ENCODE measurements at regions not wholly inside any gene's neighbourhood (a gene's known extent, or its start where the extent isn't known, plus 50 kb on each side); places are given as distances from the start of the nearest gene placed in this dataset.

DNA sequence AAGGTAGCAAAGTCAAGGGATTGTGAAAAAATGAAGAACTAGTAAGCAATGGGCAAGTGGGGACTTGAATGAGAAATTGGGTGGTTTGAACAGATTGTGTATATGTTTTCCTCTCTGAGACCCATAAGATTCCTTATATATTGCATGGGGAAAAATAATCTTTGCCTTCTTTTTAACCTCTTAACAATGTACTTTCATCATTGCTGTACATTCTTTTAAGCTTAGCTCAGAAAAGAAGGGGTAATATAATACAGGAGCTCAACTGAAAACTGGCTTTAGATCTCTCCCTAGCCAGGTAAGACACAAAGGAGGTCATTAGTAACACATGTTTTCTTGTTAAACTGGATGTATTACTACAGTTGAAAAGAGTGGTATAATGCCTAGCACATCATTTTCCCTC, 287.2 kb downstream of the RNF144B start:
- DNase-seq, result no peak

DNA sequence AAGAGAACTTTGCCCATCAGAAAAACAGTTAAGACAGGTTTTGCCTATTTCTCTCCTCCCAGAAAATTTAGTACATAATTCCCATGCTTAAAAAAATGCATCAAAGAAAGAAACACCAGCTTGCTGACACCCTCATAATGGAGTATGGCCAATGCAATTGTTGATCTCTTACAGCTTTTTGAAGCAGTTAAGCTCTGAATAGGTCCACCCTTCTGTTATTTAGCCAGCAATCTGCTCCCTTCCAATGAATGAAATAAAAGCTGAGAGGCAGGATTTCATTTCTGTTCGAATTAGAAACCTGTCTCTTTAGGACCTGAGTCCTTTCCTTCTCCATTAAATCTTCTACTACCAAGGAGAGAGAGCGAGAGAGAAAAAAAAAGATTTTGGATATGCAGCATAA, 288.7 kb downstream of the RNF144B start:
- DNase-seq, result no peak

DNA sequence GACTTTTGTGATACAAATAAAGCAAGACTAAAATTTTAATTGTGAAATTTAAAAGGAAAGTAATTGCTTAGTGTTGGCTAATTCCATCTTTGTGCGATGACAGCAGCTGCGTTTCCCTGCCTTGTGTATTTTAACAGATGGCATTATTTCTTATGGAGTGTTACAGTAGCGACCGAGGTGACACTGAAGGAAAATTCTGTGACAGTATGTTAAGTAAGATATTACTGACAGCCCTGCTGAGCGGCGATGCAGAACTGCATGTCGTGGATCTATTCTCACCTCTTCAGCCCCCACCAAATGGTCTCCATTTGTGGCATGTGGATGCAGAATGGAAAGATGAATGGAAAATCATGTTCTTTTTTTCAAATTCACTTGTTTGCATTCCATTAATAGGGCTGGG, 289.4 kb downstream of the RNF144B start:
- no peak for DNase-seq

DNA sequence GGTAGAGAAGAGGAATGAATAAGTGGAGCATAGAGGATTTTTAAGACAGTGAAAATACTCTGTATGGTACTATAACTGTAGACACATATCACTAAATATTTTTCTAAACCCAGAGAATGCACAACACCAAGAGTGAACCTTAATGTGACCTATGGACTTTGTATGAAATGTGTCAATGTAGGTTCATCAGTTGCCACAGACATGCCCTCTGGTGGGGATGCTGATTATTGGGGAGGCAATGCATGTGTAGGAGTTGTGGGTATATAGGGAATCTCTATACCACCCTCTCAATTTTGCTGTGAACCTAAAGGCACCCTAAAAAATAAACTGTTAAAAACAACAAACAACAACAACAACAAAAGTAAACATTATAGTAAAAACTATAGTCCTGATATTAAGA, 293.7 kb downstream of the RNF144B start:
- DNase-seq, result peak; percentile 24

DNA sequence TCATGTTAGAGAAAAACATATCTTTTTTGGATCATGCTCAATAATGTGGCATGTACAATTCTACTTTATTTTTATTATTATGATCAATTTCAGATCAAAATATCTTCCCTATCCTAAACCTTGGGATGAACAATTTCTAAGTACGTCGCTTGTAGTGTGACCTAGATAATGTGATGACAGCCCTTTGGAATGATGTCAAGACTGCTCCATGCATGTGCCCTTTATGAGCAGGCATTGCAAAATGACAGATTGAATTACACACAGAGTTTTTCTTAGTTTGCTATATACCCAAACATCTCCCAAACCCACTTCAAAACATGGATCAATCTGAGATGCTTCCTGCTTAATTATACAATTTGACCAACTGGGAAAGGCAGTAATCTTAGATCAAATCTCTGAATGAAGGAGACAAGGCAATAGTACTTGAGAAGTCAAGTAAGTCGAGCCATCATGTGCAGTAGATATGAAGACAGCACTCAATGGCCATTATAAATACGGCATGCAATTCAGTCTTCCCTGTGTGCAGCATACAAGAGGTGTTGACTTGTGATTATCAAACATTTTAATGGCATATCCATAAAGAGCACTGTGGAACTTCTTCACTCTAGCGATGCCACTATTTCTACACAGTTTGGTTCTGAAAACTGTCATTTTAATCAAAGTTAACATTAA, 294.8 kb downstream of the RNF144B start:
- no peak for DNase-seq

DNA sequence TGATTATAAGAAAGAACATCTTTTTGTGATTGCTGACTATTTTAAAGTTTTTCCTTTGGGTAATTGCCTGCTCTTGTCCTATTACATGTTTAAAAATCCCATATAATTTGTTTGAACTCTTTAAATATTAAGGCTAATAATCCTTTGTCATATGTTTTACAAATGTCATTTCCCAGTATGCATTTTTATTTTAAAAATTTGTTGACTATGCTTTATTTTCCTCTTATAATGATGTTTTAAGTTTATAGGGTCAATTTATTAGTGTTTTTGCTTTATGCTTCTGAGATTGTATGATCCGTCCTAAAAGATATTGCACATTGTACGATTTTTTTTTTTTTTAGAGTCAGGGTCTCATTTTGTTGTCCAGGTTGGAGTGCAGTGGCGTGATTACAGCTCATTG, 297.2 kb downstream of the RNF144B start:
- DNase-seq, result no peak

DNA sequence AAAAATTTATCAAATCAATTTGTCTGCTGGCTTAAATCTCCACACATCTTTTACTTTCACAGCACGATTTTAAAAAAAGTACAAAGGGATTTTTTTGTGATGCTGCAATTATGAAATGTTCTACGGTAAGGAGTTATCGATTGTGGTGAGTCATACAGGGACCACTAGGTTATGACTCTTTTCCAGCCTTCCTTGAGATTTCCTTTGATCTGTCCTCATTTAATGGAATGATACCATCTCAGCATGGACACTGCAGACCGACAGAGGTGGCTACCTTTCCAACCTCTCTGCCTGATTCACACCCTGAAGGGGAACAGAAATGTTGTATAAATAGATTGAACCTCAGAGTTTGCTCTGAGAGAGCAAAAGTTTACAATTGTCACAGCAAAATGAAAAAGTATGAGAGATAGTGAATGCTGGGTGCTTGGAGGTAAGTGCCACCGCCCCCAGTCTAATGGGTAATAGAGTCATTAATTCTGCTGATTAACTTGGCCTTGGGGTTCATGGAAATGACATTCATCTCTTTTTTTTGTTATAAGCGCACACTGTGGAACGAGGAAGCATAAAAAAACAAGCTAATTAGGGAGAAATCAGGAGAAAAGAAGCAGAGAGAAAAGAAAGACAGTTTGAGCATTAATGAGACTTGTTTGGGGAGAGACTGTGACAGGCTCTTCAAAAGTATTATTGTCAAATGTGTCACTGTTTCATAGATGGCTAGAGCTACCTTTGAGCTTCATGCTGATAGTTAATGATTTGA, 306.0 kb downstream of the RNF144B start:
- no peak for DNase-seq

DNA sequence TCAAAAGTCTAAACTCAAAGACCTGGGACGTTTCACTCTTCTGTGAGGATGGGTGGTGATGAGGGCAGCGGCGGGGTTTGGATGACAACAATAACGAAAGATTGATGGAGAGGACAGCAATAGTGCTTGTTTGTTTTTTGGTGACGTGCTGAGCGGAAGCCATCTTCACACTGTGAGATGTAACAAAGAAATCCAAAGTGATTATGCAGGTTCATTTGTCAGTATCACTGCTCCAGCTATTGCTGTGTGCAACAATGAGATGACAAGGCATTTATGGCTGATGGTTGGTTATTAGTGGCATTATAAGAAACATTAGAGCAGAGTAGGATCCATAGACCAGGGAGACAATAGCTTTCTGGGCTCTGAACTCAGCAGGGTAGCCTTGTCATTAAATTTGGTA, 306.7 kb downstream of the RNF144B start:
- no peak for DNase-seq

DNA sequence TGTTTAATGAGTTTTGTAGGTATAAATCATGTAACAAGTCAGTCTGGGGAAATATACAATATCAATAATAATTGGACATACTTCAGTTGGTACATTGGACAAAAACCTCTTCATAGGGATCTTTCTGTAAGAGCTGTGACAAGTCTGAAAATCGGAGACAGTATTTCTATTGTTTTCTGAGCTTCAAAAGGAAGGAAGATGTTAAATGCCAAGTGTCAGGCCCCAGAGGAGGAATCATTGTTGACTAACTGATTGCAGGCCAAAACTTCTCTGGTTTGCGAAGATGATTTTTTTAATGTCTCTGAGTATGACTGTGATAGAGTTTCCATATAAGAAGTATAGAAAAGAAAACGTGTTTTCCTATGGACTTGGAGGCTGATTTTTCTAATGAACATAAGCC, 316.4 kb downstream of the RNF144B start:
- no peak for DNase-seq

DNA sequence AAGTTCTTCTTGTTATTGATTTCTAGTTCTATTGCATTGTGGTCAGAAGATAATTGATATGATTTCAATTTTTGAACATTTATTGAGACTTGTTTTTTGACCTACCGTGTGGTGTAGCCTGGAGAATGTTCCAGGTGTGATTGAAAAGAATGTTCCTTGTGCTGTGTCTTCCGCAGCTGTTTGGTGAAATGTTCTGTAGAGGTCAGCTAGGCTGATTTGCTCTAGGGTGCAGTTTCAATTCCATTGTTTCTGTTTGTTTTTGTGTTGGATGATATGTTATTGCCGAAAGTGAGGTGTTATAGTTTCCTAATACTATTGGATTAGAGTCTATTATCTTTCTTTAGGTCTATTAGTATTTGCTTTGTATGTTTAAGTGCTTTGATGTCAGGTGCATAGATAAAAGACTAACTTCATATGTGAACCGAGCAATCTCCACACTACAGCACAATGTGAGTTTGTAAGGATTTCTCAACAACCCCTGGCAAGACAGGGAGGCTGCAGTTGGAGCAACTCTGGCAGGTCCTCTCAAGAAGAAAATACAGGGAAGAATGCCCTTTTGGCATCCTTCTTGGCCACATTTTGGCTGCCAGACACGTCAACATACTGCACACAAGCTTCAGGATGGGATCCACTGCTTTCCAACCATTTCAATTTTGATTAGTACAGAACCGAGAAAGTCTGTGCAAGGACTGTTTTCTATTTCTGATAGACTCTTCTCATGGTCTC, 320.7 kb downstream of the RNF144B start:
- DNase-seq, result no peak

DNA sequence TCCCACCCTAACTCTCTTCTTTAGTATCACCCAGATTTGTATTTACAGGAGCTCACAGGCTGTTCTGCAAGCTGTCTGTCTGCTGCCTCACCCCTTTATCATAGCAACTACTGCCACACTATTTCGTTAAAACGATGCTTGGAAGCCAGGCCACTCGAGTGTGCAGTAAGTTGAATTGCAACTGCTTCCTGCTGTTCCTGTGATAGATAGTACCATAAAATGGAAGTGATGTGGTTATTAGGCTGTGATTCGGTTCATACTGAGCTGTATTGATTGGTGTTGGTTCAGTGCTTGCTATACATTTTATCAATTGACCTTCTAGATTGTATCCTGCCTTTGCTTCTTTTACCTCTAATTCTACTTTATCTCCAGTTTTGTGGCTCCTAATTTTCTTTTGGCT, 325.4 kb downstream of the RNF144B start:
- DNase-seq, result no peak

DNA sequence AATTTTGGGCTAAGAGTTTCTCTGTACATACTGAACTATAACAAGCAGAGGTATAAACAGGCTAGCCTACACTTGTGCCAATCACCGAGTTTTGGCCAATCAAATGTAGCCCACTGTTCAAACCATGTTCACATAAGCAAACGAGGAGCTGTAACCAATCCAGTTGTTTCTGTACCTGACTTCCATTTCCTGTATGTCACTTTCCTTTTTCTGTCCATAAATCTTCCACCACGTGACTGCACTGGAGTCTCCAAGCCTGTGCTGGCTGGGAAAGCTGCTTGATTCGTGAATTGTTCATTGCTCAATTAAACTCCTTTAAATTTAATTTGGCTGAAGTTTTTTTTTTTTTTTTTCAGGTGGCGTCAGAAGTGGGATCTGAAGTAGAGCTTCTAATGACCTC, 332.9 kb downstream of the RNF144B start:
- no peak for DNase-seq

DNA sequence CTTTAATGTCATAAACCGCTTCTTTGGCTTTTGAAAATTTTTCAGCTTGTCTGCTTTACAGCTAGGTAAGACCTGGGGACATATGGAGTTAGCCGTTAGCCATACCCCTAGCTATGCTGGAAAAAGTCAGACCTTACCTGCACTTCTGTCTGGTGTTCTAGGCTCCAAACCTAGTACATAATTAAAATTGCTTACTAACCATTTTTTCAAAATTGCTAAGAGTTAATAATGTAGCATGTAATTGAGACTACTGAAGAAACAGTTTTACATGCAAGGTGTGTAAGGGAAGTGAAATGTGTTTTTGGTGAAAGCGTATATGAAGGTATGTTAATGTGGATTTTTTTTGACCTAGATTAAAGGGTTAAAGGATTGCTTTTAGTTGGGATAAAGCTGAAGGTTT, 336.9 kb downstream of the RNF144B start:
- no peak for DNase-seq

DNA sequence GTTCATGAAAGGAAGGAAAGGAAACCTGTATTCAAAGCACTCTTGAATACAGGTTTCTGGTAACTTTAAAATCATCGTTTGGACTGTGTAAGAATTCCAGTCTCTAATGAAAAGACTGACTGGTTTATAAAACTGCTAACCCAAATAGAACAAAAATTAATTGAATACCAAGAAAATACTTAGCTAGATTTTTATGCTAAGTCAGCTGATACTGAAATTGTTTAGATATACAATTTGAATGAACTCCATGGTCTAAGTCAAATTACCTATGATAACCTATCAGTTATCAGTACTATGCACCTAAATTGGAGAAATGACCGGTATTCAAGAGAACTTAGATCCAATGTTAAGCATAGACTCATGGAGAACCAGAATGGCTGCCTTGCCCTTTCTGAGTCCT, 338.3 kb downstream of the RNF144B start:
- no peak for DNase-seq

DNA sequence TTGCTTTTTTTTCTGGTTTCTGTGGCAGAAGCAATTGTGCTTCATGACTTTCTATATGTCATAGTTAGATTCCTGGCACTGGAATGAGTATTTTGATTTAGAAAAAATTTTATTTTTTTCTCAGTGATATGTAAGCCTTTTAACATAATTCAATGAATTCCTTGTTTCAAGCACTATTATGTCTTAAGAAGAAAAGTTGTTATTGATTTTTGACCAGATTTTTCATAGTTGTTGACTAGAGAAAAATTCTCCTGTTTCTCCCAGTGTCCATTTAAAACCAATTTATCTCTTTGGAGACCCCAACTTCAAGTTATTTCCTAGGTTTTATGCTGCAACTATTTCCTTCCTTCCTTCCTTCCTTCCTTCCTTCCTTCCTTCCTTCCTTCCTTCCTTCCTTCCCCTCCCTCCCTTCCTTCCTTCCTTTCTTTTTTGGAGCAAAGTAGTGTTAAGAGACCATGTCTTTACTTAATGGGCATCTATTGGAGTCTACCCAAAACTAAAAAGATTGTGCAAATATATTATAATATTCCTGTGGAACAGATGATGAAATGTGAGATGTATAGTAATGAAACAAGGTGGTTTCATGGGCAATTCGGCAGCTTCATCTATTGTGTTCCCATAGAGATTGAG, 346.9 kb downstream of the RNF144B start:
- DNase-seq, result no peak

DNA sequence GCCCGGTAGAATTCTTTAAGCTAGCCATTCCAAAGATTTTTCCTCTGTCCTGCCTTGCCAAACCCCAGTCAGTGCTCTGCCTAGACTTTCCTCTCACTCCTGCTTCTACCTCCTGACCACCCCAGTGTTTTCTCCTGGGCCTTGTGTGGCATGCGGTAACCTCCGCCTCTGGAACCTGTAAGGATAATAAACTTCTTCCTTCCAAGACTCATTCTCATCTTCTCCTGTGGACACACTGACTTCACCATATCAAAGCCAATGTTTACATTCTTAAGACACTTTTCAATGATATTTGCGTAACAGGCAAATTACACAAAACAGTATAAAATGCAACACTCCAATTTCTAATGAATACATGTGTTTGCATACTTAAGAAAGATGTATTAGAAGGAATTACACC, 354.6 kb downstream of the RNF144B start:
- DNase-seq, result no peak

DNA sequence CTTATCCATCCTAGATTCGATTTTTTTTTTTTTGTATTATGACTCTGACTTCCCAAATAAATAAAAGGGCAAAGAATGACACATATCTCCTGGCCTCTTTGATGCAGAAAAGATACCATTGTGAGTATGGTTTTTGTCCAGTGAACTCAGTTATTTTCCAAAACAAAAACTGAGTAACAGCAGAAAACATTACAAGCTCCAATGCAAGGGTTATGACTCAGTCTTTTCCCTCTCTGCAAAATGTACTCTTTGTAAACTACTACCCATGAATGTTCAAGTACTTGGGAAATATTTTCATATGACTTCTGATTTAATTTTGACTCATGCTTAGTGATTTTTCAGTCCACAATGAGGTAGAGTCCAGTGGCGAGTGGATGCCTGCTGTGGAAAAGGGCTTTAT, 355.3 kb downstream of the RNF144B start:
- DNase-seq, result no peak

DNA sequence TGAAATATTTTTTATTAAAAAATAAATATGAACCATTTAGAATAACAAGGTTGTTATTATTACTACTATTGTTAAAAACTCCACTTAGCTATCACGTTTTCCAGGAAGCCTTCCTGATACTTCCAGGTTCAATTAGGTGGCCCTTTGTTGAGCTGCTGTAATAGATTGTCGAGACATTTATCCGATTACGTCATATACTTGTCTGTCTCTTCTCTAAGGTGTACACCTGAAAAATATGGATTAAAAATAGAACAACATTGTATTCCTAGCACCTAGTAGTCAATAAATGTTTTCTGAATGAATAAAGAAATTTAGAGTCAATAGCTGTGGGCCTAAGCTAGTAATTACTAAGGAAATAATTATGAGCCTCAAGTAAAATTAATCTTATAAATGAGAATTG, 359.6 kb downstream of the RNF144B start:
- no peak for DNase-seq

DNA sequence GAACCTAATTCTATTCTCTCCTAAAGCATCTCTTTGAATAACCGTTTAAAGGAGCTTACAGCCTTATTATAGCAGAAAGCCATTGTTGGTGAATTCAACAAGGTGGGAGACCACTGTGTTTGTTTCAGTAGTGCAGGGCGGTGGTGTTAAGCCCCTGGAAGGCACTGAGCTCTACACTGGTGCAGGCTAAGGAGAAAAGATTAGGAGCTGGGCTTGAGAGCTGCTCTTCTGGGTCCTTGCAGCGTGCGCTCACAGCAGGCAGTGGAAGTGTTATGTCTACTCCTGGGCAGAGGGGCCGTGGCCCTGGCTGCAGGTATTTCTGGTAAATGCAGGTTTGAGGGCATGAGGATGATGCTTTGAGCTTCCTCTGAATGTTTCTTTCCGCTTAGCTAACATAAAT, 361.2 kb downstream of the RNF144B start:
- DNase-seq, result no peak

DNA sequence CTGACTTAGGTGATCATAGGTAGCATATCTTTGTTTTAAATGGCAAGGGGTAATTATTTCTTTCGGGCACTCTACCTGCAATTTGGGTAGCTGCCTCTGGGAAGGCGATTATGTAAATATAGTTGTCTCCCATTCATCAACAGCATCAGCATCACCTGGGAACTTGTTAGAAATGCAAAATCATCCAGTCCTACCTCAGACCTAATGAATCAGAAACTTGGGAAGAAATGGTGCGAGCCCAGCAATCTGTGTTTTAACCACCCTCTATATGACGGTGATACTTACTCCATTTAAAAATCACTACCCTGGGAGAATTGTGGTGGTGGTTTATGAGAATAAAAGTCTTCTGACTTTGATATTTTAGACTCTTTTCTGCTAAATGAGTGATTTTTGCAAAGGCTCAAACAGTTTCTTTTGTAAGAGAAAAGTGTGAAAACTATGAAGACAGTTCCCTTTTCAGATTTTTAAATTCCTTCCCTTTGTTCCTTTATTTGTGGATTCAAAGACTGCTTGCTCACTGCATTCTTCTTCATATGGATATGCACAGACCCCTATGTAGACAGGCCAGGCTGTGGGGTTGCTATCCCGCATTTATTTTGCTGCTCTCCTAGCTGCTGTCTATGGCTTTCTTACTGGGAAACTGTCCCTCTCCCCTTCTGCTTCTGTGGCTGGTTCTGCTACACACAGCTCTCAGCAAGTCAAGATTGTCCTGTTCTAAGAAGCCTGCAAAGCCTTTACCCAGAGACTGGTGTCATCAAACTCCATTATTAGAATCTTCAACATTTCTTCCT, 365.3 kb downstream of the RNF144B start:
- no peak for DNase-seq

DNA sequence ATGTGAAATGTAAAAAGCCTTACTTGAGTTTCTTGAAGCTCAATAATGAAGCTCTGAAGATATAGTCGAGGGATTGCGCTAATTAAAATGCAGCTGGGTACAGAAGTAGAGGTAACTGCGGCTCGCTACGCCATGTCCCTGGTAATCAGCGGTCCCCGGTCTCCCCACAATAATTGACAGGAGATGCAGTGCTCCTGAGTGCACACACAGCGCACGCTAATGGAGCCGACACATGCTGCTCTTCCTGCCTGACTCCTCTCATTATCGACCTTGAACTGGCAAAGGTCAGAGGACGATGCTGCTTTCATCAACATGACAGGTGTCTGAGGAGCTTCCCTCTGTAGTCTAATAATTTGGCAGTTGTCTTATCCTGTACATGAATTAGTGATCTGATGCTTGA, 365.9 kb downstream of the RNF144B start:
- no peak for DNase-seq

DNA sequence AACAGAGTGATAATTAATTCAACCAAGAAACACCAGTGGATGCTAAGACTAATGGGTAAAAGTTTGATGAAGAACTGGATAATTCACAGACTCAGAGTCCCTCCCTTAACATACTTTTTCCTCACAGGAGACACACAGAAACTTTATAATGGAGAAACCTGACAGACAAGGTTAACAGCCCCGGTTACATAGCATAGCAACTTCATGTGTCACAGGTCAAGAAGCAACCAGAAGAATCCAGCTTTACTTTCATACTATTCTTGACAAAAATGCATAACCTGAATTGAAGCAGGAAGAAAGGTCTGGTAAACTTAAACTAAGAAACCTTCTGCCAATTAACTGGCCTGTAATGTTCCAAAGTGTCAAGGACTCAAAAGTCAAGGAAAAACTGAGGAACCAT, 375.9 kb downstream of the RNF144B start:
- no peak for DNase-seq

DNA sequence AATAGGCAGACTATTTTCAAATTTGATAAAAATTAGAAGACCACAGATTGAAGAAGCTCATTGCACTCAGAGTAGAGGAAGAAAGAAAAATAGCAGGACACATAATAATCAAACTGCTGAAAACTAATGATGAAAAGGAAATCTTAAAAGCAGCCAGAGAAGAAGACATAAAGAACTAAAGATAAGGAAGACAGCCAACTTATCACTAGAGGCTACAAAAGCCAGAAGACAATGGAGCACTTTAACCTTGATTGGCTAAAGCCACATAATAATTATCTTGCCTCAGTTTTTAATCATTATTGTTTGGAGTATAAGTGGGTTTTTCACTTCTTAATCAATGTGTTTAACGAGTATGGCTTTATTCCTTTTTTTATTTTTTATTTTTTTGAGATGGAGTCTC, 397.6 kb downstream of the RNF144B start:
- DNase-seq, result no peak
